H1 (cell line): ENCODE measurements at regions not wholly inside any gene's neighbourhood (a gene's known extent, or its start where the extent isn't known, plus 50 kb on each side); places are given as distances from the start of the nearest gene placed in this dataset.

Source experiments
- CTCF ChIA-PET: fragments of 300-600 bp; sonication (Branson Sonifier 250); formaldehyde crosslinking; loops from one replicate; lab custom pipeline; 2021; ENCODE audit not compliant: partially characterized antibody; lab: Charles Lee
- POLR2A ChIA-PET: fragments of 300-600 bp; sonication (Branson Sonifier 250); formaldehyde crosslinking; loops from one replicate; lab custom pipeline; 2021; ENCODE audit warnings: inconsistent platforms; ENCODE audit not compliant: partially characterized antibody; lab: Charles Lee
- DNase-seq, 2 experiments: peaks; one replicate each; pipeline versions ENCODE4 v3.0.0 to v3.0.0-alpha.2; 2010 to 2022; ENCODE audit warnings: low spot score in 2 of 2, low read depth in 1 of 2, mixed read lengths in 1 of 2
- FAIRE-seq: peaks from 2 replicates; lab custom pipeline; 2011; peaks lifted over from hg19 to GRCh38; lab: Jason Lieb, UNC
- H2AFZ ChIP-seq: 2 replicates; pipeline ENCODE4 v1.8.1; 2012; ENCODE audit warnings: low read length, inconsistent platforms
- H2AK5ac ChIP-seq: 2 replicates; pipeline ENCODE4 v1.6.1; 2013; ENCODE audit warnings: low read depth, low read length
- H2BK120ac ChIP-seq: replicated peaks from 2 replicates; pipeline ENCODE3; 2013; ENCODE audit warnings: low read depth, low read length, inconsistent platforms
- H2BK12ac ChIP-seq: 2 replicates; pipeline ENCODE4 v1.6.1; 2013; ENCODE audit warnings: low read depth, low read length
- H2BK15ac ChIP-seq: 2 replicates; pipeline ENCODE4 v1.6.1; 2013; ENCODE audit warnings: low read length
- H2BK20ac ChIP-seq: 2 replicates; pipeline ENCODE4 v1.6.1; 2013; ENCODE audit warnings: low read length
- H2BK5ac ChIP-seq: 2 replicates; pipeline ENCODE4 v1.6.1; 2013; ENCODE audit warnings: low read depth, low read length
- H3K14ac ChIP-seq: 2 replicates; pipeline ENCODE4 v1.6.1; 2013; ENCODE audit warnings: inconsistent platforms; ENCODE audit not compliant: insufficient read length
- H3K18ac ChIP-seq: 2 replicates; pipeline ENCODE4 v1.6.1; 2013; ENCODE audit warnings: low read length; ENCODE audit errors: extremely low read depth
- H3K23ac ChIP-seq: 2 replicates; pipeline ENCODE4 v1.6.1; 2013; ENCODE audit warnings: inconsistent platforms; ENCODE audit not compliant: insufficient read length
- H3K23me2 ChIP-seq: 2 replicates; pipeline ENCODE4 v1.6.1; 2013; ENCODE audit warnings: low read depth, low read length
- H3K27ac ChIP-seq: 2 replicates; pipeline ENCODE4 v1.6.1; 2011; ENCODE audit warnings: low read depth, low read length, inconsistent platforms
- H3K27me3 ChIP-seq, 4 experiments: replicated peaks in 1 of 4; 1 replicate in 1 of 4; 2 replicates in 3 of 4; pipeline versions ENCODE4 v1.6.1 to v1.8.1; 2011 to 2013; ENCODE audit warnings: low read length in 3 of 4, mild to moderate bottlenecking in 3 of 4, inconsistent platforms in 2 of 4, mixed read lengths in 2 of 4, moderate library complexity in 1 of 4; ENCODE audit not compliant: control insufficient read depth in 3 of 4, insufficient read depth in 3 of 4; ENCODE audit errors: extremely low read depth in 1 of 4
- H3K36me3 ChIP-seq, 4 experiments: 2 replicates each; pipeline versions ENCODE4 v1.6.1 to v1.8.1; 2011 to 2013; ENCODE audit warnings: mild to moderate bottlenecking in 4 of 4, low read length in 3 of 4, moderate library complexity in 2 of 4, control low read depth in 1 of 4, inconsistent platforms in 1 of 4; ENCODE audit not compliant: insufficient read depth in 4 of 4, control insufficient read depth in 2 of 4
- H3K4ac ChIP-seq: replicated peaks from 2 replicates; pipeline ENCODE3; 2013; ENCODE audit warnings: low read length, low read depth, mixed read lengths, inconsistent platforms; ENCODE audit not compliant: insufficient read length
- H3K4me1 ChIP-seq, 4 experiments: replicated peaks in 1 of 4; 1 replicate in 1 of 4; 2 replicates in 3 of 4; pipeline versions ENCODE4 v1.6.1 to v1.8.1; 2011 to 2013; ENCODE audit warnings: low read length in 3 of 4, inconsistent platforms in 2 of 4, mixed read lengths in 1 of 4; ENCODE audit not compliant: insufficient read depth in 4 of 4, control insufficient read depth in 3 of 4
- H3K4me2 ChIP-seq, 2 experiments: 2 replicates each; pipeline versions ENCODE4 v1.6.1 to v1.8.1; 2011 to 2013; ENCODE audit warnings: low read depth in 2 of 2, low read length in 2 of 2, control low read depth in 1 of 2, inconsistent platforms in 1 of 2, mild to moderate bottlenecking in 1 of 2; ENCODE audit not compliant: insufficient read depth in 1 of 2
- H3K4me3 ChIP-seq, 4 experiments: fragments of 200-600, 300-600 bp in 1 of 4; sonication (generic), shearing (Covaris generic), sonication (Bioruptor Twin) in 1 of 4; 2 replicates each; pipeline versions ENCODE4 v1.5.1 to v1.8.1; 2011 to 2016; ENCODE audit warnings: low read length in 4 of 4, low read depth in 3 of 4, control low read depth in 2 of 4, inconsistent platforms in 2 of 4, mild to moderate bottlenecking in 2 of 4, mixed read lengths in 1 of 4, moderate library complexity in 1 of 4; ENCODE audit not compliant: insufficient read depth in 2 of 4; ENCODE audit errors: extremely low read depth in 1 of 4
- H3K56ac ChIP-seq: replicated peaks from 2 replicates; pipeline ENCODE3; 2013; ENCODE audit warnings: low read depth, mild to moderate bottlenecking, mixed read lengths, low read length, inconsistent platforms; ENCODE audit not compliant: insufficient read length
- H3K79me1 ChIP-seq: 2 replicates; pipeline ENCODE4 v1.6.1; 2013; ENCODE audit warnings: low read depth, low read length, control low read depth
- H3K79me2 ChIP-seq, 2 experiments: 2 replicates each; pipeline versions ENCODE4 v1.6.1 to v1.8.1; 2012 to 2013; ENCODE audit warnings: low read length in 2 of 2, mild to moderate bottlenecking in 2 of 2, inconsistent platforms in 1 of 2; ENCODE audit not compliant: insufficient read depth in 2 of 2, control insufficient read depth in 1 of 2
- H3K9ac ChIP-seq, 4 experiments: replicated peaks in 1 of 4; 1 replicate in 1 of 4; 2 replicates in 3 of 4; pipeline versions ENCODE4 v1.6.1 to v1.8.1; 2011 to 2013; ENCODE audit warnings: low read depth in 3 of 4, low read length in 3 of 4, control low read depth in 2 of 4, mild to moderate bottlenecking in 2 of 4, moderate library complexity in 2 of 4, inconsistent platforms in 1 of 4; ENCODE audit errors: extremely low read depth in 1 of 4
- H3K9me3 ChIP-seq, 2 experiments: 2 replicates each; pipeline versions ENCODE4 v1.6.1 to v1.8.1; 2012 to 2013; ENCODE audit warnings: mild to moderate bottlenecking in 2 of 2, moderate library complexity in 2 of 2, control low read depth in 1 of 2, inconsistent platforms in 1 of 2, low read depth in 1 of 2, low read length in 1 of 2, mixed read lengths in 1 of 2; ENCODE audit not compliant: insufficient read depth in 2 of 2
- H4K20me1 ChIP-seq, 2 experiments: replicated peaks in 1 of 2; 2 replicates each; pipeline versions ENCODE3 to v1.8.1; 2011 to 2013; ENCODE audit warnings: inconsistent platforms in 2 of 2, low read length in 2 of 2, mild to moderate bottlenecking in 1 of 2; ENCODE audit not compliant: insufficient read depth in 2 of 2, control insufficient read depth in 1 of 2
- H4K5ac ChIP-seq: 2 replicates; pipeline ENCODE4 v1.6.1; 2013; ENCODE audit warnings: low read length, low read depth, mixed read lengths, inconsistent platforms; ENCODE audit not compliant: insufficient read length
- H4K8ac ChIP-seq: 2 replicates; pipeline ENCODE4 v1.8.0; 2013; ENCODE audit warnings: mild to moderate bottlenecking, moderate library complexity, low read length, inconsistent platforms; ENCODE audit not compliant: insufficient read depth; ENCODE audit errors: extremely low read depth
- H4K91ac ChIP-seq: replicated peaks from 2 replicates; pipeline ENCODE3; 2013; ENCODE audit warnings: low read length, mixed read lengths, inconsistent platforms; ENCODE audit not compliant: insufficient read length
- CHD1 ChIP-seq: IDR thresholded peaks from 2 replicates; pipeline ENCODE4 v1.6.1; 2012; ENCODE audit warnings: low read depth, low read length, improper control_type of control experiment
- CREB1 ChIP-seq: IDR thresholded peaks from 2 replicates; pipeline ENCODE4 v1.6.1; 2012; ENCODE audit warnings: inconsistent platforms
- CTBP2 ChIP-seq: IDR thresholded peaks from 2 replicates; pipeline ENCODE4 v1.7.0; 2011; ENCODE audit warnings: borderline replicate concordance, mild to moderate bottlenecking, moderate library complexity, mixed read lengths, low read length; ENCODE audit not compliant: insufficient read depth, insufficient read length
- EP300 ChIP-seq, 2 experiments: IDR thresholded peaks; 1 replicate in 1 of 2; 2 replicates in 1 of 2; pipeline ENCODE4 v1.6.1; 2011 to 2012; ENCODE audit warnings: low read depth in 2 of 2, low read length in 2 of 2, mild to moderate bottlenecking in 2 of 2, borderline replicate concordance in 1 of 2, inconsistent platforms in 1 of 2, moderate library complexity in 1 of 2
- EZH2 ChIP-seq: fragments of 200-600 bp; sonication (generic); IDR thresholded peaks from 2 replicates; pipeline ENCODE4 v1.7.1; 2012; ENCODE audit warnings: low read depth, mild to moderate bottlenecking, moderate library complexity, low read length, inconsistent platforms; ENCODE audit not compliant: severe bottlenecking
- KDM5A ChIP-seq: fragments of 200-600 bp; IDR thresholded peaks from 2 replicates; pipeline ENCODE4 v1.7.1; 2012; ENCODE audit warnings: mild to moderate bottlenecking, low read length, inconsistent platforms, mixed read lengths
- MAX ChIP-seq: IDR thresholded peaks from 2 replicates; pipeline ENCODE4 v1.6.1; 2012; ENCODE audit warnings: inconsistent platforms
- RAD21 ChIP-seq, 2 experiments: IDR thresholded peaks in 1 of 2; conservative IDR thresholded peaks in 1 of 2; 2 replicates each; pipeline ENCODE4 v1.6.1; 2011; ENCODE audit warnings: low read depth in 2 of 2, low read length in 2 of 2, improper control_type of control experiment in 1 of 2, inconsistent platforms in 1 of 2, mild to moderate bottlenecking in 1 of 2, moderate library complexity in 1 of 2
- SIX5 ChIP-seq: IDR thresholded peaks from 2 replicates; pipeline ENCODE4 v1.6.1; 2011; ENCODE audit warnings: mild to moderate bottlenecking, low read depth, low read length
- WGBS, 2 experiments: shearing (Covaris generic) in 1 of 2; methylation state at CpG; one replicate each; pipeline versions ENCODE4 v1.1.6 to v1.1.7; 2013 to 2015; ENCODE audit warnings: low lambda C conversion rate in 2 of 2, mixed read lengths in 2 of 2, inconsistent platforms in 1 of 2, low coverage in 1 of 2, missing lambda C conversion rate in 1 of 2; ENCODE audit not compliant: insufficient replicate concordance in 2 of 2, insufficient coverage in 1 of 2, insufficient read length in 1 of 2; ENCODE audit errors: extremely low coverage in 1 of 2, missing lambda C conversion rate in 1 of 2; 5-methylcytosine and 5-hydroxymethylcytosine counted together

GRCh38 chr11:127194521-127194920 lies 194.0 kb upstream of the KIRREL3 start:
- Histone ChIP-seq H3K4me2 (no peak overlapping the region), H3K27me3 (no peaks in the 10 kb centered on the region), H3K9me3 (no peaks in the 10 kb centered on the region), H2BK5ac (no peak overlapping the region), H3K56ac (no peak overlapping the region), H4K20me1 (no peaks in the 10 kb centered on the region), H3K4me1 (peaks cover 0 to 2% (median 0%) of the 10 kb centered on the region in 4 experiments; a peak in 3 of 7 replicates), H3K18ac (no peak overlapping the region), H3K14ac (no peak overlapping the region), H3K4ac (no peak overlapping the region), H2BK15ac (no peak overlapping the region), H3K79me2 (no peaks in the 10 kb centered on the region), H3K9ac (no peak overlapping the region), H2BK12ac (no peak overlapping the region), H4K5ac (no peak overlapping the region), H3K36me3 (no peaks in the 10 kb centered on the region), H2BK20ac (no peak overlapping the region), H3K27ac (no peak overlapping the region), H3K79me1 (no peaks in the 10 kb centered on the region), H2AK5ac (no peak overlapping the region), H4K8ac (no peak overlapping the region), H3K4me3 (no peak overlapping the region), H2AFZ (no peak overlapping the region), H3K23me2 (no peaks in the 10 kb centered on the region), H3K23ac (no peak overlapping the region), H2BK120ac (no peak overlapping the region), H4K91ac (no peak overlapping the region)
- CTCF ChIA-PET = interaction anchor here (1.3 kb wide), 1 partner anchor 151 kb away, joined by 3 read pairs; no protein-coding TSS in a partner anchor
- no peak for DNase-seq
- WGBS, 2 experiments = 91% methylated on average over 7 of the region's 7 CpGs; no CpG with 5 or more reads in 1 of the 2 experiments
- POLR2A ChIA-PET = no interaction called here
- no peak for FAIRE-seq
- no peak for TF ChIP-seq CTBP2
- TF ChIP-seq KDM5A = no peak
- no peak for TF ChIP-seq EZH2
- no peak for TF ChIP-seq EP300 (IDR thresholded peaks at IDR 0.05; ENCODE audit: borderline replicate concordance in 1 of 2, low read depth in 2 of 2, low read length in 2 of 2)
- no peak for TF ChIP-seq RAD21 (IDR thresholded peaks at IDR 0.05 in 1 of 2, conservative IDR thresholded peaks at IDR 0.05 in 1 of 2; ENCODE audit: low read depth in 2 of 2, low read length in 2 of 2)
- no peak for TF ChIP-seq CREB1
- TF ChIP-seq SIX5 = no peak
- TF ChIP-seq MAX = no peak
- TF ChIP-seq CHD1 = no peak
